ENCODE measurements at regions not wholly inside any gene's neighbourhood (a gene's known extent, or its start where the extent isn't known, plus 50 kb on each side); places are given as distances from the start of the nearest gene placed in this dataset.

- TF ChIP-seq RNF2 (IDR thresholded peaks at IDR 0.05; ENCODE audit: borderline replicate concordance, low read depth, low read length, missing control alignments, poor library complexity, severe bottlenecking), result no peak
- TF ChIP-seq EGR1 (IDR thresholded peaks at IDR 0.05; ENCODE audit: borderline replicate concordance, low read depth, low read length), result no peak
Observed at GRCh38 chr7:97513326-97513725, 218.6 kb upstream of the TAC1 start (continued).
